GM18870 (cell line): ENCODE measurements at regions not wholly inside any gene's neighbourhood (a gene's known extent, or its start where the extent isn't known, plus 50 kb on each side); places are given as distances from the start of the nearest gene placed in this dataset.

Source experiments
- ATAC-seq: cut with Tn5 transposase; IDR thresholded peaks from one replicate; pipeline ENCODE4 v1.9.1; 2021; ENCODE audit warnings: moderate library complexity; ENCODE audit not compliant: unreplicated experiment

GRCh38 chr12:41897593-41897992 lies 247.1 kb downstream of the GXYLT1 start:
- no peak for ATAC-seq

- no peak for ATAC-seq
Measured at GRCh38 chr12:41893491-41893890, 251.2 kb downstream of the GXYLT1 start.

GRCh38 chr12:41892302-41892701 lies 252.4 kb downstream of the GXYLT1 start:
- no peak for ATAC-seq

GRCh38 chr12:41891226-41891625 lies 253.4 kb downstream of the GXYLT1 start:
- ATAC-seq: no peak

- no peak for ATAC-seq
Measured at GRCh38 chr12:41888285-41888684, 256.4 kb downstream of the GXYLT1 start.

GRCh38 chr12:41881891-41882805 lies 262.5 kb downstream of the GXYLT1 start:
- ATAC-seq: no peak

- no peak for ATAC-seq
Measured at GRCh38 chr12:41869432-41869831, 275.2 kb downstream of the GXYLT1 start.

GRCh38 chr12:41866878-41867430 lies 277.7 kb downstream of the GXYLT1 start:
- ATAC-seq: no peak

GRCh38 chr12:41856228-41856627 lies 288.4 kb downstream of the GXYLT1 start:
- no peak for ATAC-seq

GRCh38 chr12:41850046-41850445 lies 294.6 kb downstream of the GXYLT1 start:
- ATAC-seq: no peak

GRCh38 chr12:41846718-41847117 lies 298.0 kb downstream of the GXYLT1 start:
- no peak for ATAC-seq

- ATAC-seq: no peak
Measured at GRCh38 chr12:41836416-41836815, 308.3 kb downstream of the GXYLT1 start.

- no peak for ATAC-seq
Measured at GRCh38 chr12:41835556-41835955, 309.1 kb downstream of the GXYLT1 start.

GRCh38 chr12:41819948-41820347 lies 324.7 kb downstream of the GXYLT1 start:
- no peak for ATAC-seq

- no peak for ATAC-seq
Measured at GRCh38 chr12:41804026-41804425, 340.6 kb downstream of the GXYLT1 start.

- no peak for ATAC-seq
Measured at GRCh38 chr12:41802803-41803202, 341.9 kb downstream of the GXYLT1 start.

GRCh38 chr12:41801261-41801660 lies 343.4 kb downstream of the GXYLT1 start:
- no peak for ATAC-seq

- no peak for ATAC-seq
Measured at GRCh38 chr12:41799671-41800070, 345.0 kb downstream of the GXYLT1 start.

- ATAC-seq: no peak
Measured at GRCh38 chr12:41795910-41796309, 348.8 kb downstream of the GXYLT1 start.

- no peak for ATAC-seq
Measured at GRCh38 chr12:41795051-41795600, 349.5 kb downstream of the GXYLT1 start.

GRCh38 chr12:41794336-41794735 lies 350.3 kb downstream of the GXYLT1 start:
- no peak for ATAC-seq

- ATAC-seq: no peak
Measured at GRCh38 chr12:41784957-41785356, 359.7 kb downstream of the GXYLT1 start.
